K562 (cell line): ENCODE measurements at regions not wholly inside any gene's neighbourhood (a gene's known extent, or its start where the extent isn't known, plus 50 kb on each side); places are given as distances from the start of the nearest gene placed in this dataset.

Experiments used
- ATAC-seq: fragments of 200-7000 bp; cut with Tn5 transposase; 3 replicates; pipeline ENCODE4 v1.9.1; 2020; ENCODE audit warnings: moderate library complexity
- BruUV-seq: library from RNA; stranded (reverse); fragments of 400-500 nt; replicated peaks from 2 replicates; lab custom pipeline; 2021; lab: Mats Ljungman, UMichigan
- CTCF ChIA-PET: fragments of 300-600 bp; formaldehyde crosslinking; extraction: SDS; loops from one replicate; lab custom pipeline; 2021; ENCODE audit warnings: low intra/inter-chr PET ratio; lab: Yijun Ruan, JAX
- POLR2A ChIA-PET: fragments of 300-600, 350-650 bp; sonication (Branson Sonifier 250); formaldehyde crosslinking; extraction: SDS; loops from one replicate; lab custom pipeline; 2021; ENCODE audit warnings: antibody characterized with exemption, inconsistent platforms; lab: Yijun Ruan, JAX
- DNase-seq, 4 experiments: peaks; one replicate each; pipeline versions ENCODE4 v3.0.0 to v3.0.0-alpha.2; 2011 to 2018; ENCODE audit warnings: low spot score in 3 of 4, mixed read lengths in 3 of 4; ENCODE audit errors: extremely low read depth in 1 of 4
- FAIRE-seq: peaks from 2 replicates; lab custom pipeline; 2011; peaks lifted over from hg19 to GRCh38; lab: Jason Lieb, UNC
- H2AFZ ChIP-seq: 2 replicates; pipeline ENCODE4 v1.6.0; 2011; ENCODE audit warnings: low read depth, low read length, control low read depth, inconsistent platforms
- H3K27ac ChIP-seq: fragments of 200-600 bp; 3 replicates; pipeline ENCODE4 v1.8.0; 2011; ENCODE audit warnings: low read depth, mild to moderate bottlenecking, control low read depth, inconsistent platforms, low read length, moderate library complexity, mixed read lengths; ENCODE audit errors: extremely low read depth
- H3K27me3 ChIP-seq, 2 experiments: fragments of 300-600 bp in 1 of 2; 2 replicates in 1 of 2; 3 replicates in 1 of 2; pipeline versions ENCODE4 v1.6.0 to v1.8.0; 2011; ENCODE audit warnings: inconsistent platforms in 2 of 2, low read length in 2 of 2, mild to moderate bottlenecking in 1 of 2, mixed read lengths in 1 of 2, moderate library complexity in 1 of 2; ENCODE audit not compliant: control insufficient read depth in 2 of 2, insufficient read depth in 2 of 2
- H3K36me3 ChIP-seq: fragments of 300-600 bp; 3 replicates; pipeline ENCODE4 v1.8.0; 2011; ENCODE audit warnings: mild to moderate bottlenecking, low read length, inconsistent platforms; ENCODE audit not compliant: control insufficient read depth, insufficient read depth
- H3K4me1 ChIP-seq, 2 experiments: fragments of 200-600 bp in 1 of 2; replicated peaks in 1 of 2; 2 replicates in 1 of 2; 3 replicates in 1 of 2; pipeline versions ENCODE4 v1.5.1 to v1.8.0; 2011; ENCODE audit warnings: inconsistent platforms in 2 of 2, low read length in 2 of 2, mild to moderate bottlenecking in 1 of 2, mixed read lengths in 1 of 2, moderate library complexity in 1 of 2; ENCODE audit not compliant: control insufficient read depth in 2 of 2, insufficient read depth in 2 of 2
- H3K4me2 ChIP-seq: 2 replicates; pipeline ENCODE4 v1.6.1; 2011; ENCODE audit warnings: low read length, control low read depth, inconsistent platforms, mixed read lengths; ENCODE audit not compliant: insufficient read depth
- H3K4me3 ChIP-seq: fragments of 200-600 bp; sonication (generic), shearing (Covaris generic); 2 replicates; pipeline ENCODE4 v1.5.1; 2016; ENCODE audit warnings: control low read depth, inconsistent platforms
- H3K79me2 ChIP-seq: fragments of 200-600 bp; 3 replicates; pipeline ENCODE4 v1.8.0; 2011; ENCODE audit warnings: low read length, inconsistent platforms; ENCODE audit not compliant: control insufficient read depth, insufficient read depth
- H3K9ac ChIP-seq, 2 experiments: 2 replicates each; pipeline versions ENCODE4 v1.6.0 to v1.6.1; 2011; ENCODE audit warnings: low read depth in 2 of 2, low read length in 2 of 2, control low read depth in 1 of 2, inconsistent platforms in 1 of 2, mild to moderate bottlenecking in 1 of 2, mixed read lengths in 1 of 2; ENCODE audit not compliant: insufficient read depth in 1 of 2
- H3K9me1 ChIP-seq: one replicate; pipeline ENCODE4 v1.6.0; 2011; ENCODE audit warnings: inconsistent platforms, mild to moderate bottlenecking, low read length, moderate library complexity; ENCODE audit not compliant: control insufficient read depth, insufficient read depth
- H3K9me3 ChIP-seq: replicated peaks from 2 replicates; pipeline ENCODE4 v1.5.1; 2011; ENCODE audit warnings: low read depth, low read length, inconsistent platforms; ENCODE audit not compliant: control insufficient read depth, insufficient read depth
- H4K20me1 ChIP-seq: replicated peaks from 2 replicates; pipeline ENCODE4 v1.6.1; 2011; ENCODE audit warnings: low read length, inconsistent platforms, mixed read lengths; ENCODE audit not compliant: control insufficient read depth, insufficient read depth
- BRF1 ChIP-seq: IDR thresholded peaks from 3 replicates; pipeline ENCODE4 v1.6.1; 2011; ENCODE audit warnings: borderline replicate concordance, mild to moderate bottlenecking; ENCODE audit not compliant: insufficient read length; ENCODE audit errors: extremely low read depth
- CBX5 ChIP-seq: IDR thresholded peaks from 2 replicates; pipeline ENCODE4 v1.6.1; 2014; ENCODE audit warnings: low read depth, borderline replicate concordance
- CCNT2 ChIP-seq: IDR thresholded peaks from 2 replicates; pipeline ENCODE4 v1.6.1; 2011; ENCODE audit warnings: borderline replicate concordance, low read depth, mild to moderate bottlenecking, moderate library complexity, mixed read lengths, low read length; ENCODE audit not compliant: insufficient read length; ENCODE audit errors: extremely low read depth
- EWSR1 ChIP-seq: fragments of 450-650 bp; IDR thresholded peaks from 2 replicates; pipeline ENCODE4 v1.6.1; 2018; ENCODE audit warnings: borderline replicate concordance, mild to moderate bottlenecking, low read depth, moderate library complexity; ENCODE audit not compliant: partially characterized antibody
- HMGXB4 ChIP-seq: sonication (generic); formaldehyde crosslinking; IDR thresholded peaks from 2 replicates; pipeline ENCODE4 v1.8.1; 2023; ENCODE audit warnings: mild to moderate bottlenecking, missing genetic modification reagents
- MCM3 ChIP-seq: fragments of 450-650 bp; IDR thresholded peaks from 2 replicates; pipeline ENCODE4 v1.6.1; 2016
- NCOA4 ChIP-seq: fragments of 450-650 bp; IDR thresholded peaks from 2 replicates; pipeline ENCODE4 v1.6.1; 2018; ENCODE audit warnings: mild to moderate bottlenecking; ENCODE audit not compliant: partially characterized antibody
- NFYB ChIP-seq: IDR thresholded peaks from 2 replicates; pipeline ENCODE4 v1.6.1; 2011; ENCODE audit warnings: mild to moderate bottlenecking, moderate library complexity; ENCODE audit not compliant: insufficient read length; ENCODE audit errors: extremely low read depth
- NONO ChIP-seq, 2 experiments: fragments of 200-400 bp in 1 of 2; fragments of 450-650 bp in 1 of 2; formaldehyde crosslinking in 1 of 2; IDR thresholded peaks; 2 replicates each; pipeline ENCODE4 v1.6.1; 2017; ENCODE audit warnings: low read depth in 2 of 2, mild to moderate bottlenecking in 2 of 2, moderate library complexity in 2 of 2, low read length in 1 of 2
- POLR2AphosphoS2 ChIP-seq: IDR thresholded peaks from 2 replicates; pipeline ENCODE4 v1.6.1; 2012; ENCODE audit warnings: low read length, improper control_type of control experiment
- POLR2H ChIP-seq: IDR thresholded peaks from 2 replicates; pipeline ENCODE4 v1.6.1; 2016; ENCODE audit warnings: missing genetic modification characterization, low read depth, mild to moderate bottlenecking, control low read depth, missing compliant biosample characterization, moderate library complexity
- SAFB ChIP-seq: fragments of 200-400 bp; formaldehyde crosslinking; IDR thresholded peaks from 2 replicates; pipeline ENCODE4 v1.6.1; 2017; ENCODE audit warnings: low read depth, low read length, borderline replicate concordance
- SMC3 ChIP-seq: conservative IDR thresholded peaks from 2 replicates; pipeline ENCODE4 v1.6.1; 2011; ENCODE audit warnings: low read depth, low read length, improper control_type of control experiment; ENCODE audit not compliant: insufficient read depth
- STAG1 ChIP-seq: sonication (generic); formaldehyde crosslinking; IDR thresholded peaks from 2 replicates; pipeline ENCODE4 v1.5.0; 2020; ENCODE audit warnings: missing genetic modification reagents, borderline replicate concordance
- ZNF253 ChIP-seq: fragments of 250-450 bp; sonication (Bioruptor Pico); conservative IDR thresholded peaks from 2 replicates; pipeline ENCODE4 v1.6.1; 2021; ENCODE audit warnings: mild to moderate bottlenecking
- ZNF699 ChIP-seq: fragments of 250-450 bp; sonication (Bioruptor Pico); IDR thresholded peaks from 2 replicates; pipeline ENCODE4 v1.8.0; 2021; ENCODE audit warnings: mild to moderate bottlenecking, moderate library complexity; ENCODE audit not compliant: insufficient replicate concordance
- ZNF830 ChIP-seq: fragments of 250-450 bp; sonication (Bioruptor Pico); IDR thresholded peaks from 2 replicates; pipeline ENCODE4 v1.5.0; 2021; ENCODE audit warnings: mild to moderate bottlenecking
- ZSCAN32 ChIP-seq: fragments of 450-650 bp; formaldehyde crosslinking; IDR thresholded peaks from 2 replicates; pipeline ENCODE4 v1.4.0; 2020; ENCODE audit warnings: mild to moderate bottlenecking, moderate library complexity
- WGBS: fragments of 100-300 bp; shearing (Covaris generic); methylation state at CpG from one replicate; pipeline ENCODE4 v1.1.6; 2016; ENCODE audit warnings: low coverage, mixed read lengths; ENCODE audit not compliant: insufficient coverage; ENCODE audit errors: missing lambda C conversion rate; 5-methylcytosine and 5-hydroxymethylcytosine counted together
- in situ Hi-C: fragments of 300-500 bp; cut with MboI; formaldehyde crosslinking; loops from 4 replicates; pipeline ENCODE4 v1.15.0; 2018; ENCODE audit warnings: inconsistent platforms, mixed read lengths
- intact Hi-C: fragments of 100-400 bp; cut with micrococcal nuclease; formaldehyde crosslinking; loops from 2 replicates; pipeline ENCODE4 v1.14.2; 2022

- H3K4me2 ChIP-seq: no peak overlapping the region
- in situ Hi-C loops: no loop called here
- H3K79me2 ChIP-seq: no peaks in the 10 kb centered on the region
- peak; percentile 45; the same call in 2 of the 3 replicates for ATAC-seq
- intact Hi-C loops: no loop called here
- no peak overlapping the region for H2AFZ ChIP-seq
- no peak overlapping the region for H3K27ac ChIP-seq
- no peaks in the 10 kb centered on the region for H3K9me3 ChIP-seq
- no peak overlapping the region for H3K9ac ChIP-seq
- ChIA-PET POLR2A (no interaction called here), CTCF (no interaction called here)
- DNase-seq: no peak
- 2% methylated on average over 16 of the region's 18 CpGs for WGBS
- H3K9me1 ChIP-seq: no peaks in the 10 kb centered on the region
- no peak overlapping the region for H3K4me3 ChIP-seq
- BruUV-seq: no TSS peak
- H4K20me1 ChIP-seq: peaks cover 8% of the 10 kb centered on the region
- H3K36me3 ChIP-seq: no peaks in the 10 kb centered on the region
- TF ChIP-seq MCM3 (no peak), HMGXB4 (no peak), BRF1 (no peak), SMC3 (no peak), STAG1 (CRISPR knock-in tag) (no peak), EWSR1 (no peak), NONO (IDR thresholded peaks at IDR 0.05; ENCODE audit: low read depth in 2 of 2, low read length in 1 of 2) (no peak), SAFB (no peak), ZSCAN32 (CRISPR knock-in tag) (no peak), CBX5 (no peak), POLR2AphosphoS2 (no peak), NCOA4 (no peak), ZNF699 (CRISPR knock-in tag) (no peak), ZNF830 (CRISPR knock-in tag) (no peak), ZNF253 (CRISPR knock-in tag) (no peak), CCNT2 (no peak), NFYB (no peak), POLR2H (tag) (no peak)
- H3K27me3 ChIP-seq: peaks cover 41 to 85% of the 10 kb centered on the region in 2 experiments
- no peak for FAIRE-seq
- H3K4me1 ChIP-seq: no peaks in the 10 kb centered on the region
Measured at GRCh38 chr22:49350441-49351121, 477.1 kb downstream of the BRD1 start.
